Neural crest cell (in vitro differentiated cells): ENCODE measurements at regions not wholly inside any gene's neighbourhood (a gene's known extent, or its start where the extent isn't known, plus 50 kb on each side); places are given as distances from the start of the nearest gene placed in this dataset.

Source experiments
- DNase-seq: peaks from one replicate; pipeline ENCODE4 v3.0.0; 2021; ENCODE audit warnings: low read depth, mixed read lengths, low spot score
- H3K27ac Mint-ChIP-seq: one replicate; pipeline ENCODE4 v1.8.0; 2021; ENCODE audit warnings: mild to moderate bottlenecking, mixed read lengths; ENCODE audit not compliant: unreplicated experiment
- H3K27me3 Mint-ChIP-seq: 2 replicates; pipeline ENCODE4 v1.8.0; 2021; ENCODE audit warnings: low read depth, mild to moderate bottlenecking, mixed read lengths
- H3K36me3 Mint-ChIP-seq: 2 replicates; pipeline ENCODE4 v1.8.0; 2021; ENCODE audit warnings: low read depth, mild to moderate bottlenecking, mixed read lengths
- H3K4me1 Mint-ChIP-seq: 2 replicates; pipeline ENCODE4 v1.8.0; 2021; ENCODE audit warnings: mixed read lengths
- H3K4me3 Mint-ChIP-seq: one replicate; pipeline ENCODE4 v1.8.0; 2021; ENCODE audit warnings: mild to moderate bottlenecking, mixed read lengths
- H3K9me3 Mint-ChIP-seq: 2 replicates; pipeline ENCODE4 v1.8.0; 2021; ENCODE audit warnings: mixed read lengths
- TF ChIP-seq, protein P1 (sequence below): fragments of 200-600 bp; sonication (generic); conservative IDR thresholded peaks from 2 replicates; pipeline ENCODE4 v1.5.0; 2021; ENCODE audit warnings: antibody characterized with exemption, mild to moderate bottlenecking

DNA sequence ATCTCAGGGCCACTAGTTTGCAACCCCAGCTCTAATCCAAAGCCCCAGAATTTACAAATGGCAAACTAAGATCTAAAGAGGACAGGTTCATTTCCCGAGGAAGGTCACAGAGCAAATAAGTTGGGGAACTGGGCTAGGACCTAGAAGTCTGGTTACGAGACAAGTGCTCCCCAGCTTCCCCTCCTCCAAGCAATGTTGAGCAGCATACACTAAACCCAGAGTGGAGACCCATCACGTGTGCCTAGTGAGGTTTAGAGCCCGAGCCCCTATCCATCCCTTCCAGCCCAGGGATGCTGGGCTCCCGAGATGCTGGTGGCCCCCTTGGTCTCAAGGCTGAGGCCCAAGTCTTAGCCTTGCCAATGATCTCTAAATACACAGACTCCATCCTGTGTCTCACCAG, 209.5 kb upstream of the ZMIZ1 start:
- TF ChIP-seq, protein P1, sequence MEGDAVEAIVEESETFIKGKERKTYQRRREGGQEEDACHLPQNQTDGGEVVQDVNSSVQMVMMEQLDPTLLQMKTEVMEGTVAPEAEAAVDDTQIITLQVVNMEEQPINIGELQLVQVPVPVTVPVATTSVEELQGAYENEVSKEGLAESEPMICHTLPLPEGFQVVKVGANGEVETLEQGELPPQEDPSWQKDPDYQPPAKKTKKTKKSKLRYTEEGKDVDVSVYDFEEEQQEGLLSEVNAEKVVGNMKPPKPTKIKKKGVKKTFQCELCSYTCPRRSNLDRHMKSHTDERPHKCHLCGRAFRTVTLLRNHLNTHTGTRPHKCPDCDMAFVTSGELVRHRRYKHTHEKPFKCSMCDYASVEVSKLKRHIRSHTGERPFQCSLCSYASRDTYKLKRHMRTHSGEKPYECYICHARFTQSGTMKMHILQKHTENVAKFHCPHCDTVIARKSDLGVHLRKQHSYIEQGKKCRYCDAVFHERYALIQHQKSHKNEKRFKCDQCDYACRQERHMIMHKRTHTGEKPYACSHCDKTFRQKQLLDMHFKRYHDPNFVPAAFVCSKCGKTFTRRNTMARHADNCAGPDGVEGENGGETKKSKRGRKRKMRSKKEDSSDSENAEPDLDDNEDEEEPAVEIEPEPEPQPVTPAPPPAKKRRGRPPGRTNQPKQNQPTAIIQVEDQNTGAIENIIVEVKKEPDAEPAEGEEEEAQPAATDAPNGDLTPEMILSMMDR: no peak
- Mint-ChIP-seq H3K9me3 (no peaks in the 10 kb centered on the region), H3K4me1 (peaks cover 5% of the 10 kb centered on the region), H3K4me3 (no peak overlapping the region), H3K36me3 (no peaks in the 10 kb centered on the region), H3K27ac (no peak overlapping the region), H3K27me3 (no peaks in the 10 kb centered on the region)
- DNase-seq: no peak

DNA sequence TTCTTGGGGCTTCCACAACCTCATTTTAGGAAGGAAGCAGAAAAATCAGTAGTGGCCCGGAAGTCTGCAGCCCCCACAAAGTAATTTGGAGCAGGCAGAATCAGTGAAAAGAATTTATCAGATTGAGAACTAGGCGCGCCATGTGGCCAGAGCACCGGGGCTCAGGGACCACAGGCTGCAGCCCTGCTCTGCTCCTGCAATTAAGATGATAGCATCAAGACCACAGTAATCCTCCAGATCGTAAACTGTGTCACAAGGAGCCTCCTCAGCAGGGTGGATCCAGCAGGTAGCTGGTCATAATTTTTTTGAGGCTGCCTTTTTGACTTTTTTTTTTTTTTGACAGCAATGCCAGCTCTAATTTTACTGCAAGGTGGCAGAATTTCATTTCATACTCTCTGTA, 209.0 kb upstream of the ZMIZ1 start:
- TF ChIP-seq, protein P1: no peak
- Mint-ChIP-seq H3K9me3 (no peaks in the 10 kb centered on the region), H3K4me3 (no peak overlapping the region), H3K27me3 (no peaks in the 10 kb centered on the region), H3K36me3 (no peaks in the 10 kb centered on the region), H3K4me1 (peaks cover 5% of the 10 kb centered on the region), H3K27ac (no peak overlapping the region)
- DNase-seq: no peak

DNA sequence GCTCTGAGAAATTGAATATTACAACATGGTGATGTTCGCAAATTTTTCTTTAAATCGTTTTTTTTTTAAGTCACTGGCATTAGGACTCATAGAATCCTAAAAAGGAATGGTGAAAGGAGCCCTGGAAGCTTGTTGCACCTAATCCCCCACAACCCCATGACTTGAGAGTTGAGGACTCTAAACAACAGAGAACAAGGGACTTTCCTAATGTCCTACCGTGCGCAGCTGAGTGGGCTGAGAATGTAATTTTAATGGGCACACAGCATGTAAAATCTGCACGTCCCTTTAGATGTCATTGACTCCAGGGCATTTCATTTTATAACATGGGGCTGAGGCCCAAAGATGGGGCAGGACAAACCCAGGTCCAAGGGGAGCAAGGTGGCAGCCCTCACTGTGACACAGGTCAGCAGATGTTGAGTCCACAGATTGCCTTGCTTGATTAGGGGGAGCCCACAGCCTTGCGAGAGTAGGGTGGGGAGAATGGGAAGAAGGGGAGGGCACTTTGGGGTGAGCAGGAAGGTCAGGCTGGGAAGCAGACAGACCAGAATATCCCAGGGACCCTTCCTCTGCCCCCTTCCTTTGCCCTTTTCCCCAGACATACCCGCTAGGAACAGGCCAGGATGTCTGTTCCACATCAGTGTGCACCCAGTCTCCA, 208.4 kb upstream of the ZMIZ1 start:
- no peak overlapping the region for H3K4me3 Mint-ChIP-seq
- H3K27me3 Mint-ChIP-seq: no peaks in the 10 kb centered on the region
- TF ChIP-seq, protein P1: no peak
- no peaks in the 10 kb centered on the region for H3K9me3 Mint-ChIP-seq
- no peak for DNase-seq
- no peaks in the 10 kb centered on the region for H3K36me3 Mint-ChIP-seq
- H3K4me1 Mint-ChIP-seq: peaks cover 2% of the 10 kb centered on the region
- no peak overlapping the region for H3K27ac Mint-ChIP-seq

DNA sequence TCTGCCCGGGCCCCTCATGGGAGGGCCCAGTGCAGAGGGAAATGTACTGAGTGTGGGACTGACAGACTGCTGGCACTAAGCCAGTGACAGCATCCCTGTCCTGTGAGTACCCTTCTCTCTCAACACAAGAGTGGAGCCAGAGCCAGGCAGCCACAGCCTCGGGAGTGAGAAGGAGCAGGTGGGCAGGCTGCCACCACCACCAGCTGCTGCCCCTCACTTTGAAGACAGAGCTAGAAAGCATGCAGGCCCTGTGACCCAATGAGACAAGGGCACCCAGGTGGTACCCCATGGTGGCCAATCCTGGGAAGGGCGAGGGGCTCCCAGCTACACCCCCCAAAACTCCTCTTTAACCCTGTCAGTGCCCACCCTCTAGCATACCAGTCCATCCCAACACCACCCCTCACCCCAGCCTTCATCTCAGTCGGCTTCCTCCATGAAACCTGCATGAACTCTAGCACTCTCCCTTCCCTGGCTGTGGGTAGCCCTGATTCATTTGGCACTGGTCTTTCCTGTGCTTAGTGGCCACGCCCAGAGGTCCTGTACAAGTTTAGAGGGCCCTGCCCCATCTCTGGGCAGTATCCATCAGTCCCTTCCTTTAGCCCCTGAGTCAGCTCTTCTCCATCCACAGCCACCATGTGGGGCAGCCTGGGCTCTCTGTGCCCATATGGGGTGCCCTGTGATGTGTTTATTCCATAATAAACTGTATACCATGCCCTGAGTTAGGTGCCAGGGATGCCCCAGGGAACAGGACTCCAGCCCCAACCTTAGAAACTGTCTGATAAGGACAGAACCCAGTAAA, 207.0 kb upstream of the ZMIZ1 start:
- H3K4me3 Mint-ChIP-seq: no peak overlapping the region
- H3K4me1 Mint-ChIP-seq: peaks cover 5% of the 10 kb centered on the region
- H3K27ac Mint-ChIP-seq: no peak overlapping the region
- TF ChIP-seq, protein P1: no peak
- H3K27me3 Mint-ChIP-seq: no peaks in the 10 kb centered on the region
- H3K36me3 Mint-ChIP-seq: no peaks in the 10 kb centered on the region
- no peaks in the 10 kb centered on the region for H3K9me3 Mint-ChIP-seq
- no peak for DNase-seq

DNA sequence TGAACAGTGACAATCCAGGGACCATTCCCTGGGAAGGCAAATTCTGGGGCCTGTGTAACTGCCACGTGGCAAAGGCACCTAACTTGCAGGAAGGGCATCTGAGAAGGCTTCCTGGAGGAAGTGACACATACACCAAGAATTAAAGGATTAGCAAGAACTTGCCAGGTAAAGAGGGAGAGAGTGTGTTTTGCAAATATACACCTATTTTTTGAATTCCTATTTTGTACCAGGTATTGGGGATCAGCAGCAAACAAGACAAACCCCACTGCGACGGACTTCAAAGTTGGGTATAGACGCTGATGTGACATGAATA, 206.5 kb upstream of the ZMIZ1 start:
- H3K4me1 Mint-ChIP-seq: peaks cover 5% of the 10 kb centered on the region

More for the DNA sequence above, 206.5 kb upstream of the ZMIZ1 start:
- Mint-ChIP-seq H3K4me3 (no peak overlapping the region), H3K36me3 (no peaks in the 10 kb centered on the region), H3K27me3 (no peaks in the 10 kb centered on the region), H3K27ac (no peak overlapping the region), H3K9me3 (no peaks in the 10 kb centered on the region)
- TF ChIP-seq, protein P1: no peak
- DNase-seq: no peak
